Duodenal mucosa (tissue), 2 donors: ENCODE measurements at regions not wholly inside any gene's neighbourhood (a gene's known extent, or its start where the extent isn't known, plus 50 kb on each side); places are given as distances from the start of the nearest gene placed in this dataset.
"Not testable (repeated sequence)": the region's sequence is repeated elsewhere in the genome, so short reads cannot be mapped to it uniquely, and the experiment has no call there.

Experiments
- H3K27ac ChIP-seq: one replicate; pipeline ENCODE4 v1.7.0; 2013; ENCODE audit warnings: low read depth, low read length
- H3K27me3 ChIP-seq, 2 donors: one replicate each; pipeline ENCODE4 v1.7.0; 2013; ENCODE audit warnings: low read length in 2 of 2, control low read depth in 1 of 2; ENCODE audit not compliant: insufficient read depth in 2 of 2, control insufficient read depth in 1 of 2
- H3K36me3 ChIP-seq, 2 donors: one replicate each; pipeline ENCODE4 v1.7.0; 2013; ENCODE audit warnings: low read length in 2 of 2, control low read depth in 1 of 2; ENCODE audit not compliant: insufficient read depth in 2 of 2, control insufficient read depth in 1 of 2
- H3K4me1 ChIP-seq, 2 donors: one replicate each; pipeline ENCODE4 v1.7.0; 2013; ENCODE audit warnings: low read length in 2 of 2, control low read depth in 1 of 2; ENCODE audit not compliant: insufficient read depth in 2 of 2, control insufficient read depth in 1 of 2
- H3K4me3 ChIP-seq, 2 donors: one replicate each; pipeline ENCODE4 v1.7.0; 2013; ENCODE audit warnings: low read length in 2 of 2, low read depth in 1 of 2
- H3K9ac ChIP-seq, 2 donors: one replicate each; pipeline ENCODE4 v1.7.0; 2013; ENCODE audit warnings: low read length in 2 of 2, low read depth in 1 of 2
- H3K9me3 ChIP-seq, 2 donors: one replicate each; pipeline ENCODE4 v1.7.0; 2013; ENCODE audit warnings: low read length in 2 of 2, control low read depth in 1 of 2; ENCODE audit not compliant: control insufficient read depth in 1 of 2

- H3K9ac ChIP-seq, H3K27me3 ChIP-seq, H3K36me3 ChIP-seq, H3K4me3 ChIP-seq, H3K27ac ChIP-seq, H3K4me1 ChIP-seq, H3K9me3 ChIP-seq: not testable (repeated sequence)
Measured at GRCh38 chr2:111511062-111511461, 372.9 kb downstream of the ANAPC1 start.

- H3K27ac ChIP-seq, H3K27me3 ChIP-seq, H3K9ac ChIP-seq, H3K36me3 ChIP-seq, H3K9me3 ChIP-seq, H3K4me1 ChIP-seq, H3K4me3 ChIP-seq: not testable (repeated sequence)
Measured at GRCh38 chr2:111512378-111512777, 371.6 kb downstream of the ANAPC1 start.

GRCh38 chr2:111514138-111514537, 369.9 kb downstream of the ANAPC1 start:
- H3K36me3 ChIP-seq, H3K4me1 ChIP-seq, H3K9ac ChIP-seq, H3K4me3 ChIP-seq, H3K27ac ChIP-seq, H3K27me3 ChIP-seq, H3K9me3 ChIP-seq: not testable (repeated sequence)

- H3K4me3 ChIP-seq, H3K27me3 ChIP-seq, H3K36me3 ChIP-seq, H3K27ac ChIP-seq, H3K4me1 ChIP-seq, H3K9me3 ChIP-seq, H3K9ac ChIP-seq: not testable (repeated sequence)
Measured at GRCh38 chr2:111517050-111517720, 366.8 kb downstream of the ANAPC1 start.

- H3K36me3 ChIP-seq, H3K27me3 ChIP-seq, H3K4me1 ChIP-seq: not testable (repeated sequence)
Measured at GRCh38 chr2:111517721-111518053, 366.3 kb downstream of the ANAPC1 start.

GRCh38 chr2:111519071-111519470, 364.9 kb downstream of the ANAPC1 start:
- no peak overlapping the region for H3K27ac ChIP-seq
- no peak overlapping the region for H3K9ac ChIP-seq
- H3K4me3 ChIP-seq = no peak overlapping the region
- H3K9me3 ChIP-seq = no peaks in the 10 kb centered on the region
- H3K4me1 ChIP-seq = no peaks in the 10 kb centered on the region
- no peaks in the 10 kb centered on the region for H3K27me3 ChIP-seq
- no peaks in the 10 kb centered on the region for H3K36me3 ChIP-seq

More at GRCh38 chr2:111517721-111518053, 366.3 kb downstream of the ANAPC1 start:
- not testable (repeated sequence) for H3K27ac ChIP-seq, H3K4me3 ChIP-seq, H3K9ac ChIP-seq, H3K9me3 ChIP-seq

- H3K9ac ChIP-seq = no peak overlapping the region
- no peaks in the 10 kb centered on the region for H3K27me3 ChIP-seq
- no peak overlapping the region for H3K4me3 ChIP-seq
- no peaks in the 10 kb centered on the region for H3K36me3 ChIP-seq
- H3K27ac ChIP-seq = no peak overlapping the region
- no peaks in the 10 kb centered on the region for H3K9me3 ChIP-seq
- H3K4me1 ChIP-seq = no peaks in the 10 kb centered on the region
Measured at GRCh38 chr2:111522231-111522768, 361.7 kb downstream of the ANAPC1 start.

- Histone ChIP-seq H3K4me3 (no peak overlapping the region), H3K27ac (no peak overlapping the region)
Measured at GRCh38 chr2:111523009-111523408, 361.0 kb downstream of the ANAPC1 start.

GRCh38 chr2:111525026-111525425, 359.0 kb downstream of the ANAPC1 start:
- not testable (repeated sequence) for H3K27ac ChIP-seq, H3K4me1 ChIP-seq, H3K9ac ChIP-seq, H3K36me3 ChIP-seq, H3K4me3 ChIP-seq, H3K27me3 ChIP-seq, H3K9me3 ChIP-seq

More at GRCh38 chr2:111523009-111523408, 361.0 kb downstream of the ANAPC1 start:
- Histone ChIP-seq H3K4me1 (no peaks in the 10 kb centered on the region), H3K27me3 (no peaks in the 10 kb centered on the region), H3K9me3 (no peaks in the 10 kb centered on the region), H3K36me3 (no peaks in the 10 kb centered on the region), H3K9ac (no peak overlapping the region)

- H3K27ac ChIP-seq, H3K9ac ChIP-seq, H3K27me3 ChIP-seq, H3K9me3 ChIP-seq, H3K36me3 ChIP-seq, H3K4me3 ChIP-seq, H3K4me1 ChIP-seq: not testable (repeated sequence)
Measured at GRCh38 chr2:111526041-111526639, 357.9 kb downstream of the ANAPC1 start.
